ENCODE measurements at regions not wholly inside any gene's neighbourhood (a gene's known extent, or its start where the extent isn't known, plus 50 kb on each side); places are given as distances from the start of the nearest gene placed in this dataset.
"Not testable (repeated sequence)": the region's sequence is repeated elsewhere in the genome, so short reads cannot be mapped to it uniquely, and the experiment has no call there.

GRCh38 chr22:22193923-22194322 lies 50.7 kb upstream of the VPREB1 start:
- no peaks in the 10 kb centered on the region for H3K79me2 ChIP-seq (ENCODE audit: low read length)
- H3K27ac ChIP-seq (ENCODE audit: low read length), result no peak overlapping the region
- no peaks in the 10 kb centered on the region; the same call in 1 of the 2 replicates for H3K27me3 ChIP-seq (ENCODE audit: low read depth, low read length)
- no peak overlapping the region for H2AFZ ChIP-seq (ENCODE audit: low read depth, low read length)
- peaks cover 37% of the 10 kb centered on the region for H3K4me1 ChIP-seq (ENCODE audit: low read length)
- no peak overlapping the region for H3K4me3 ChIP-seq (ENCODE audit: low read length)
- H4K20me1 ChIP-seq (ENCODE audit: insufficient read depth, low read length), result no peaks in the 10 kb centered on the region
- no peak overlapping the region for H3K9ac ChIP-seq (ENCODE audit: low read length)
- no peak overlapping the region for H3K4me2 ChIP-seq (ENCODE audit: low read length)
- no peaks in the 10 kb centered on the region for H3K9me3 ChIP-seq (ENCODE audit: insufficient read depth, low read length)
- no peak for TF ChIP-seq CTCF (IDR thresholded peaks at IDR 0.05; ENCODE audit: low read depth, low read length)
- no peak for TF ChIP-seq EZH2phosphoT487 (IDR thresholded peaks at IDR 0.05; ENCODE audit: low read depth)
- H3K36me3 ChIP-seq (replicated peaks; ENCODE audit: low read depth, low read length), result no peaks in the 10 kb centered on the region

- not testable (repeated sequence) for H3K27me3 ChIP-seq (ENCODE audit: low read depth, low read length); H3K79me2 ChIP-seq (ENCODE audit: low read length); H3K36me3 ChIP-seq (replicated peaks; ENCODE audit: low read depth, low read length); H3K9me3 ChIP-seq (ENCODE audit: insufficient read depth, low read length); H3K4me2 ChIP-seq (ENCODE audit: low read length); H2AFZ ChIP-seq (ENCODE audit: low read depth, low read length); H3K27ac ChIP-seq (ENCODE audit: low read length); H3K4me3 ChIP-seq (ENCODE audit: low read length); H3K9ac ChIP-seq (ENCODE audit: low read length); H4K20me1 ChIP-seq (ENCODE audit: insufficient read depth, low read length)
- peaks cover 32% of the 10 kb centered on the region for H3K4me1 ChIP-seq (ENCODE audit: low read length)
These were observed 51.1 kb upstream of the VPREB1 start for GRCh38 chr22:22193462-22193861.

- H3K9me3 ChIP-seq (ENCODE audit: insufficient read depth, low read length), result not testable (repeated sequence)
These were observed 51.6 kb upstream of the VPREB1 start for GRCh38 chr22:22193006-22193405.

GRCh38 chr22:22189796-22190195 lies 54.8 kb upstream of the VPREB1 start:
- not testable (repeated sequence) for H2AFZ ChIP-seq (ENCODE audit: low read depth, low read length); H3K4me3 ChIP-seq (ENCODE audit: low read length); H4K20me1 ChIP-seq (ENCODE audit: insufficient read depth, low read length); H3K4me1 ChIP-seq (ENCODE audit: low read length); H3K27ac ChIP-seq (ENCODE audit: low read length); H3K9ac ChIP-seq (ENCODE audit: low read length); H3K9me3 ChIP-seq (ENCODE audit: insufficient read depth, low read length); H3K4me2 ChIP-seq (ENCODE audit: low read length); H3K36me3 ChIP-seq (replicated peaks; ENCODE audit: low read depth, low read length); H3K79me2 ChIP-seq (ENCODE audit: low read length)
- H3K27me3 ChIP-seq (ENCODE audit: low read depth, low read length), result peaks cover 19% of the 10 kb centered on the region

More at GRCh38 chr22:22193006-22193405, 51.6 kb upstream of the VPREB1 start:
- not testable (repeated sequence) for H3K27me3 ChIP-seq (ENCODE audit: low read depth, low read length); H3K79me2 ChIP-seq (ENCODE audit: low read length); H3K9ac ChIP-seq (ENCODE audit: low read length); H3K4me2 ChIP-seq (ENCODE audit: low read length); H3K27ac ChIP-seq (ENCODE audit: low read length); H4K20me1 ChIP-seq (ENCODE audit: insufficient read depth, low read length); H3K4me3 ChIP-seq (ENCODE audit: low read length); H2AFZ ChIP-seq (ENCODE audit: low read depth, low read length); H3K36me3 ChIP-seq (replicated peaks; ENCODE audit: low read depth, low read length)
- peaks cover 28% of the 10 kb centered on the region for H3K4me1 ChIP-seq (ENCODE audit: low read length)

- not testable (repeated sequence) for H3K4me3 ChIP-seq (ENCODE audit: low read length); H4K20me1 ChIP-seq (ENCODE audit: insufficient read depth, low read length); H3K9ac ChIP-seq (ENCODE audit: low read length); H3K4me1 ChIP-seq (ENCODE audit: low read length); H3K79me2 ChIP-seq (ENCODE audit: low read length); H3K9me3 ChIP-seq (ENCODE audit: insufficient read depth, low read length); H3K4me2 ChIP-seq (ENCODE audit: low read length); H2AFZ ChIP-seq (ENCODE audit: low read depth, low read length); H3K27ac ChIP-seq (ENCODE audit: low read length); H3K36me3 ChIP-seq (replicated peaks; ENCODE audit: low read depth, low read length)
- peaks cover 26% of the 10 kb centered on the region for H3K27me3 ChIP-seq (ENCODE audit: low read depth, low read length)
These were observed 56.7 kb upstream of the VPREB1 start for GRCh38 chr22:22187863-22188262.

- no peaks in the 10 kb centered on the region for H3K9me3 ChIP-seq (ENCODE audit: insufficient read depth, low read length)
- H2AFZ ChIP-seq (ENCODE audit: low read depth, low read length), result no peak overlapping the region
- no peak overlapping the region for H3K4me2 ChIP-seq (ENCODE audit: low read length)
- H3K36me3 ChIP-seq (replicated peaks; ENCODE audit: low read depth, low read length), result no peaks in the 10 kb centered on the region
- no peak overlapping the region for H3K4me3 ChIP-seq (ENCODE audit: low read length)
- H3K9ac ChIP-seq (ENCODE audit: low read length), result no peak overlapping the region
- TF ChIP-seq CTCF (IDR thresholded peaks at IDR 0.05; ENCODE audit: low read depth, low read length), result no peak
- TF ChIP-seq EZH2phosphoT487 (IDR thresholded peaks at IDR 0.05; ENCODE audit: low read depth), result no peak
- H3K79me2 ChIP-seq (ENCODE audit: low read length), result no peaks in the 10 kb centered on the region
- no peaks in the 10 kb centered on the region for H4K20me1 ChIP-seq (ENCODE audit: insufficient read depth, low read length)
- no peaks in the 10 kb centered on the region for H3K4me1 ChIP-seq (ENCODE audit: low read length)
- peaks cover 26% of the 10 kb centered on the region for H3K27me3 ChIP-seq (ENCODE audit: low read depth, low read length)
- H3K27ac ChIP-seq (ENCODE audit: low read length), result no peak overlapping the region
These were observed 57.3 kb upstream of the VPREB1 start for GRCh38 chr22:22187299-22187698.
